MM.1S (cell line): ENCODE measurements at regions not wholly inside any gene's neighbourhood (a gene's known extent, or its start where the extent isn't known, plus 50 kb on each side); places are given as distances from the start of the nearest gene placed in this dataset.
"Not testable (repeated sequence)": the region's sequence is repeated elsewhere in the genome, so short reads cannot be mapped to it uniquely, and the experiment has no call there.

Experiments used
- DNase-seq: peaks from one replicate; pipeline ENCODE4 v3.0.0-alpha.2; 2015
- H2AFZ ChIP-seq: fragments of 300-600 bp; sonication (generic); 2 replicates; pipeline ENCODE4 v1.6.0; 2016; ENCODE audit warnings: antibody characterized with exemption, low read length
- H3F3A ChIP-seq: fragments of 300-600 bp; sonication (generic); 2 replicates; pipeline ENCODE4 v1.6.1; 2016; ENCODE audit warnings: mild to moderate bottlenecking, antibody characterized with exemption, low read length, moderate library complexity, mixed read lengths; ENCODE audit not compliant: insufficient read depth
- H3K27ac ChIP-seq: fragments of 300-600 bp; sonication (generic); 2 replicates; pipeline ENCODE4 v1.5.1; 2016; ENCODE audit warnings: mild to moderate bottlenecking, low read length
- H3K27me3 ChIP-seq: fragments of 300-600 bp; sonication (generic); replicated peaks from 2 replicates; pipeline ENCODE4 v1.6.0; 2016; ENCODE audit warnings: low read length; ENCODE audit not compliant: insufficient read depth
- H3K36me3 ChIP-seq: fragments of 300-600 bp; sonication (generic); replicated peaks from 2 replicates; pipeline ENCODE4 v1.6.1; 2016; ENCODE audit warnings: mild to moderate bottlenecking, low read length, mixed read lengths; ENCODE audit not compliant: insufficient read depth
- H3K4me1 ChIP-seq: fragments of 300-600 bp; sonication (generic); 2 replicates; pipeline ENCODE4 v1.6.1; 2016; ENCODE audit warnings: low read length, mixed read lengths
- H3K4me2 ChIP-seq: fragments of 300-600 bp; sonication (generic); 2 replicates; pipeline ENCODE4 v1.6.0; 2016; ENCODE audit warnings: low read depth, low read length
- H3K4me3 ChIP-seq: fragments of 300-600 bp; sonication (generic); 2 replicates; pipeline ENCODE4 v1.5.1; 2016; ENCODE audit warnings: low read length, mixed read lengths
- H3K79me2 ChIP-seq: fragments of 300-600 bp; sonication (generic); 2 replicates; pipeline ENCODE4 v1.6.1; 2016; ENCODE audit warnings: mixed run types, low read length, mixed read lengths
- H3K9ac ChIP-seq: fragments of 300-600 bp; sonication (generic); 2 replicates; pipeline ENCODE4 v1.6.1; 2016; ENCODE audit warnings: low read length, mixed read lengths
- H3K9me2 ChIP-seq: fragments of 300-600 bp; sonication (generic); replicated peaks from 2 replicates; pipeline ENCODE4 v1.6.1; 2016; ENCODE audit warnings: mild to moderate bottlenecking, low read length, mixed read lengths; ENCODE audit not compliant: insufficient read depth
- H3K9me3 ChIP-seq: fragments of 300-600 bp; sonication (generic); replicated peaks from 2 replicates; pipeline ENCODE4 v1.6.1; 2016; ENCODE audit warnings: mild to moderate bottlenecking, low read length, mixed read lengths; ENCODE audit not compliant: insufficient read depth
- H4K20me1 ChIP-seq: fragments of 300-600 bp; sonication (generic); 2 replicates; pipeline ENCODE4 v1.6.1; 2016; ENCODE audit warnings: mild to moderate bottlenecking, low read length, moderate library complexity, mixed read lengths; ENCODE audit not compliant: insufficient read depth
- CTCF ChIP-seq: fragments of 300-600 bp; sonication (generic); IDR thresholded peaks from 2 replicates; pipeline ENCODE4 v1.5.1; 2016; ENCODE audit warnings: antibody characterized with exemption, low read length, mixed read lengths
- EZH2 ChIP-seq: fragments of 300-600 bp; sonication (generic); optimal IDR thresholded peaks from 2 replicates; pipeline ENCODE3; 2017; ENCODE audit warnings: low read depth, mild to moderate bottlenecking, antibody characterized with exemption, low read length, mixed read lengths
- EZH2phosphoT487 ChIP-seq: fragments of 300-600 bp; sonication (generic); IDR thresholded peaks from 2 replicates; pipeline ENCODE4 v1.6.1; 2018; ENCODE audit warnings: antibody characterized with exemption, low read length

GRCh38 chrX:79462458-79462857 lies 95.3 kb upstream of the ITM2A start:
- Histone ChIP-seq H3K4me1 (peaks cover 24% of the 10 kb centered on the region), H3K4me2 (no peak overlapping the region), H3K9me3 (no peaks in the 10 kb centered on the region; the same call in 1 of the 2 replicates), H3K79me2 (no peaks in the 10 kb centered on the region), H3K27ac (no peak overlapping the region), H3K4me3 (no peak overlapping the region), H2AFZ (no peak overlapping the region), H4K20me1 (no peaks in the 10 kb centered on the region), H3K36me3 (no peaks in the 10 kb centered on the region), H3K27me3 (0 out of 2 replicates have a peak, but pooled peaks cover 4% of the 10 kb centered on the region), H3K9me2 (no peaks in the 10 kb centered on the region), H3K9ac (no peak overlapping the region), H3F3A (peaks cover 2% of the 10 kb centered on the region; the same call in 1 of the 2 replicates)
- no peak for TF ChIP-seq EZH2phosphoT487
- TF ChIP-seq CTCF, result no peak
- no peak for TF ChIP-seq EZH2
- no peak for DNase-seq

- not testable (repeated sequence) for H3K27me3 ChIP-seq, H3K27ac ChIP-seq, H3K4me2 ChIP-seq, H3F3A ChIP-seq, H3K4me1 ChIP-seq, H3K79me2 ChIP-seq, H2AFZ ChIP-seq, H4K20me1 ChIP-seq, DNase-seq, H3K9ac ChIP-seq, H3K4me3 ChIP-seq, H3K9me2 ChIP-seq, H3K36me3 ChIP-seq, H3K9me3 ChIP-seq
Measured at GRCh38 chrX:79456593-79456992, 89.5 kb upstream of the ITM2A start.

- Histone ChIP-seq H3K4me2 (no peak overlapping the region), H4K20me1 (no peaks in the 10 kb centered on the region), H3K27me3 (no peaks in the 10 kb centered on the region), H3K4me3 (no peak overlapping the region), H3K9me2 (no peaks in the 10 kb centered on the region), H3K9me3 (no peaks in the 10 kb centered on the region), H3K79me2 (no peaks in the 10 kb centered on the region), H3F3A (no peaks in the 10 kb centered on the region), H3K9ac (no peak overlapping the region), H3K4me1 (no peaks in the 10 kb centered on the region), H2AFZ (no peak overlapping the region), H3K36me3 (no peaks in the 10 kb centered on the region), H3K27ac (no peak overlapping the region)
- no peak for DNase-seq
- TF ChIP-seq EZH2phosphoT487, result no peak
- no peak for TF ChIP-seq CTCF
- no peak for TF ChIP-seq EZH2
Measured at GRCh38 chrX:79452881-79453280, 85.7 kb upstream of the ITM2A start.

GRCh38 chrX:79444694-79445210 lies 77.6 kb upstream of the ITM2A start:
- no peaks in the 10 kb centered on the region for H3K36me3 ChIP-seq
- no peaks in the 10 kb centered on the region for H3K27me3 ChIP-seq
- H3K4me3 ChIP-seq, result no peak overlapping the region
- no peaks in the 10 kb centered on the region for H3K4me1 ChIP-seq
- no peaks in the 10 kb centered on the region for H4K20me1 ChIP-seq
- TF ChIP-seq EZH2phosphoT487 (no peak), EZH2 (no peak), CTCF (no peak)
- H3K79me2 ChIP-seq, result no peaks in the 10 kb centered on the region
- H3K9ac ChIP-seq, result no peak overlapping the region
- DNase-seq, result no peak
- no peak overlapping the region for H2AFZ ChIP-seq
- H3F3A ChIP-seq, result no peaks in the 10 kb centered on the region
- H3K4me2 ChIP-seq, result no peak overlapping the region
- H3K9me2 ChIP-seq, result no peaks in the 10 kb centered on the region
- H3K9me3 ChIP-seq, result no peaks in the 10 kb centered on the region
- no peak overlapping the region for H3K27ac ChIP-seq
